MCF 10A (cell line): ENCODE measurements at regions not wholly inside any gene's neighbourhood (a gene's known extent, or its start where the extent isn't known, plus 50 kb on each side); places are given as distances from the start of the nearest gene placed in this dataset.

Experiments
- BruUV-seq: library from RNA; stranded (reverse); fragments of 400-500 nt; replicated peaks from 2 replicates; lab custom pipeline; 2021; lab: Mats Ljungman, UMichigan
- CTCF ChIA-PET: fragments of 300-600 bp; sonication (Branson Sonifier 250); formaldehyde crosslinking; extraction: SDS; loops from one replicate; lab custom pipeline; 2021; ENCODE audit warnings: antibody characterized with exemption, inconsistent platforms; lab: Yijun Ruan, JAX
- POLR2A ChIA-PET: fragments of 300-600, 350-650 bp; sonication (Branson Sonifier 250); formaldehyde crosslinking; extraction: SDS; loops from one replicate; lab custom pipeline; 2020; ENCODE audit warnings: antibody characterized with exemption, inconsistent platforms; lab: Yijun Ruan, JAX
- DNase-seq: peaks from one replicate; pipeline ENCODE4 v3.0.0-alpha.2; 2018; ENCODE audit not compliant: unreplicated experiment
- H3K27ac Mint-ChIP-seq: one replicate; pipeline ENCODE4 v1.8.0; 2022; ENCODE audit warnings: mild to moderate bottlenecking, low read depth, mixed read lengths; ENCODE audit not compliant: unreplicated experiment
- H3K27me3 Mint-ChIP-seq: one replicate; pipeline ENCODE4 v1.8.0; 2022; ENCODE audit warnings: mixed read lengths; ENCODE audit not compliant: insufficient read depth, unreplicated experiment
- H3K36me3 Mint-ChIP-seq: one replicate; pipeline ENCODE4 v1.8.0; 2022; ENCODE audit warnings: mild to moderate bottlenecking, moderate library complexity, mixed read lengths; ENCODE audit not compliant: insufficient read depth, unreplicated experiment
- H3K4me1 Mint-ChIP-seq: one replicate; pipeline ENCODE4 v1.8.0; 2022; ENCODE audit warnings: mixed read lengths; ENCODE audit not compliant: insufficient read depth, unreplicated experiment
- H3K4me3 Mint-ChIP-seq: one replicate; pipeline ENCODE4 v1.8.0; 2022; ENCODE audit warnings: mild to moderate bottlenecking, moderate library complexity, mixed read lengths; ENCODE audit not compliant: unreplicated experiment
- H3K9me3 Mint-ChIP-seq: one replicate; pipeline ENCODE4 v1.8.0; 2022; ENCODE audit warnings: mixed read lengths; ENCODE audit not compliant: unreplicated experiment
- intact Hi-C: fragments of 100-400 bp; cut with micrococcal nuclease; formaldehyde crosslinking; loops from 2 replicates; pipeline ENCODE4 v1.14.1; 2022
- TF ChIP-seq, protein P1 (sequence below): fragments of 200-600 bp; IDR thresholded peaks from one replicate; pipeline ENCODE4 v1.8.0; 2022; ENCODE audit warnings: antibody characterized with exemption, mild to moderate bottlenecking; ENCODE audit not compliant: unreplicated experiment

- POLR2A ChIA-PET: no interaction called here
- TF ChIP-seq, protein P1, sequence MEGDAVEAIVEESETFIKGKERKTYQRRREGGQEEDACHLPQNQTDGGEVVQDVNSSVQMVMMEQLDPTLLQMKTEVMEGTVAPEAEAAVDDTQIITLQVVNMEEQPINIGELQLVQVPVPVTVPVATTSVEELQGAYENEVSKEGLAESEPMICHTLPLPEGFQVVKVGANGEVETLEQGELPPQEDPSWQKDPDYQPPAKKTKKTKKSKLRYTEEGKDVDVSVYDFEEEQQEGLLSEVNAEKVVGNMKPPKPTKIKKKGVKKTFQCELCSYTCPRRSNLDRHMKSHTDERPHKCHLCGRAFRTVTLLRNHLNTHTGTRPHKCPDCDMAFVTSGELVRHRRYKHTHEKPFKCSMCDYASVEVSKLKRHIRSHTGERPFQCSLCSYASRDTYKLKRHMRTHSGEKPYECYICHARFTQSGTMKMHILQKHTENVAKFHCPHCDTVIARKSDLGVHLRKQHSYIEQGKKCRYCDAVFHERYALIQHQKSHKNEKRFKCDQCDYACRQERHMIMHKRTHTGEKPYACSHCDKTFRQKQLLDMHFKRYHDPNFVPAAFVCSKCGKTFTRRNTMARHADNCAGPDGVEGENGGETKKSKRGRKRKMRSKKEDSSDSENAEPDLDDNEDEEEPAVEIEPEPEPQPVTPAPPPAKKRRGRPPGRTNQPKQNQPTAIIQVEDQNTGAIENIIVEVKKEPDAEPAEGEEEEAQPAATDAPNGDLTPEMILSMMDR: no peak
- Mint-ChIP-seq H3K27ac (no peak overlapping the region), H3K9me3 (no peaks in the 10 kb centered on the region), H3K27me3 (no peaks in the 10 kb centered on the region), H3K4me3 (no peak overlapping the region), H3K4me1 (no peaks in the 10 kb centered on the region), H3K36me3 (no peaks in the 10 kb centered on the region)
- no peak for DNase-seq
- CTCF ChIA-PET: interaction anchor here (1.1 kb wide), 1 partner anchor 78 kb away, joined by 3 read pairs; no protein-coding TSS in a partner anchor
- intact Hi-C loops: no loop called here
- no TSS peak for BruUV-seq
Observed at GRCh38 chr3:132964266-132964665, 73.9 kb upstream of the TMEM108 start.

- H3K27me3 Mint-ChIP-seq: no peaks in the 10 kb centered on the region
- no peak overlapping the region for H3K27ac Mint-ChIP-seq
- no peaks in the 10 kb centered on the region for H3K36me3 Mint-ChIP-seq
- ChIA-PET CTCF (no interaction called here), POLR2A (no interaction called here)
- no TSS peak for BruUV-seq
- no peaks in the 10 kb centered on the region for H3K9me3 Mint-ChIP-seq
- DNase-seq: no peak
- no peaks in the 10 kb centered on the region for H3K4me1 Mint-ChIP-seq
- no peak overlapping the region for H3K4me3 Mint-ChIP-seq
- TF ChIP-seq, protein P1: no peak
- intact Hi-C loops: no loop called here
Observed at GRCh38 chr3:132963786-132964185, 74.4 kb upstream of the TMEM108 start.

GRCh38 chr3:132961991-132962390 is 76.2 kb upstream of the TMEM108 start:
- ChIA-PET POLR2A (no interaction called here), CTCF (no interaction called here)
- TF ChIP-seq, protein P1: no peak
- Mint-ChIP-seq H3K4me3 (no peak overlapping the region), H3K9me3 (no peaks in the 10 kb centered on the region), H3K27me3 (no peaks in the 10 kb centered on the region), H3K36me3 (no peaks in the 10 kb centered on the region), H3K27ac (no peak overlapping the region), H3K4me1 (no peaks in the 10 kb centered on the region)
- BruUV-seq: no TSS peak
- intact Hi-C loops: no loop called here
- no peak for DNase-seq

DNA sequence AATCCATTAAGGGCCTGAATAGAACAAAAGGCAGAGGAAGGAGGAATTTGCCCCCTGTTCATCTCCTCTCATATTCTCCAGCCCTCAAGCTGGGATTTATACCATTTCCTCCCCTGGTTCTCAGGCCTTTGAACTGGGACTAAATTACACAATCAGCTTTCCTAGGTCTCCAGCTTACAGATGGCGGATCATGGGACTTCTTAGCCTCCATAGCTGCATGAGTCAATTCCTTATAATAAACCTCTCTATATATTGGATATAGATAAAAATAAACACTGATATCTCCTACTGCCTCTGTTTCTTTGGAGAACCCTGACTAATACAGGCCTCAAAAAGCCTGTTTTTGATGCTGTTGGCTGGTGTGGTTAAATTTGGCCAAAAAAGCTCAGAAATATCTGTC is 84.5 kb upstream of the TMEM108 start:
- intact Hi-C loops: no loop called here
- POLR2A ChIA-PET: no interaction called here
- no peak overlapping the region for H3K4me3 Mint-ChIP-seq
- CTCF ChIA-PET: interaction anchor here (0.6 kb wide), 1 partner anchor 318 kb away, joined by 3 read pairs; no protein-coding TSS in a partner anchor
- no TSS peak for BruUV-seq
- no peak for DNase-seq
- H3K9me3 Mint-ChIP-seq: no peaks in the 10 kb centered on the region
- H3K27me3 Mint-ChIP-seq: no peaks in the 10 kb centered on the region
- no peak overlapping the region for H3K27ac Mint-ChIP-seq
- no peaks in the 10 kb centered on the region for H3K36me3 Mint-ChIP-seq
- no peaks in the 10 kb centered on the region for H3K4me1 Mint-ChIP-seq
- TF ChIP-seq, protein P1: no peak
